ENCODE measurements at regions not wholly inside any gene's neighbourhood (a gene's known extent, or its start where the extent isn't known, plus 50 kb on each side); places are given as distances from the start of the nearest gene placed in this dataset.

- Histone ChIP-seq H3K27me3 (no peaks in the 10 kb centered on the region), H3K4me1 (ENCODE audit: control insufficient read depth in 1 of 2, insufficient read depth in 1 of 2, low read depth in 1 of 2, low read length in 1 of 2) (peaks cover 8 to 19% of the 10 kb centered on the region in 2 experiments), H3K9me3 (no peaks in the 10 kb centered on the region), H3K27ac (no peak overlapping the region), H3K4me3 (ENCODE audit: low read depth in 1 of 2, low read length in 1 of 2) (no peak overlapping the region), H3K36me3 (no peaks in the 10 kb centered on the region)
- TF ChIP-seq CTCF (IDR thresholded peaks at IDR 0.05), result no peak
These were observed 154.6 kb downstream of the SEC14L1 start for GRCh38 chr17:77295241-77295853.

- peaks cover 8 to 17% of the 10 kb centered on the region in 2 experiments for H3K4me1 ChIP-seq (ENCODE audit: control insufficient read depth in 1 of 2, insufficient read depth in 1 of 2, low read depth in 1 of 2, low read length in 1 of 2)
- no peak for TF ChIP-seq CTCF (IDR thresholded peaks at IDR 0.05)
- no peaks in the 10 kb centered on the region for H3K9me3 ChIP-seq
- H3K27me3 ChIP-seq, result no peaks in the 10 kb centered on the region
- no peaks in the 10 kb centered on the region for H3K36me3 ChIP-seq
- H3K27ac ChIP-seq, result no peak overlapping the region
- no peak overlapping the region for H3K4me3 ChIP-seq (ENCODE audit: low read depth in 1 of 2, low read length in 1 of 2)
These were observed 156.1 kb downstream of the SEC14L1 start for GRCh38 chr17:77296769-77297409.

- Histone ChIP-seq H3K27me3 (no peaks in the 10 kb centered on the region), H3K9me3 (no peaks in the 10 kb centered on the region), H3K27ac (no peak overlapping the region), H3K4me1 (ENCODE audit: control insufficient read depth in 1 of 2, insufficient read depth in 1 of 2, low read depth in 1 of 2, low read length in 1 of 2) (peaks cover 8 to 16% of the 10 kb centered on the region in 2 experiments), H3K4me3 (ENCODE audit: low read depth in 1 of 2, low read length in 1 of 2) (no peak overlapping the region), H3K36me3 (no peaks in the 10 kb centered on the region)
- no peak for TF ChIP-seq CTCF (IDR thresholded peaks at IDR 0.05)
These were observed 157.2 kb downstream of the SEC14L1 start for GRCh38 chr17:77297693-77298666.

GRCh38 chr17:77298811-77299210 is 158.0 kb downstream of the SEC14L1 start:
- Histone ChIP-seq H3K27ac (no peak overlapping the region), H3K27me3 (no peaks in the 10 kb centered on the region), H3K4me1 (ENCODE audit: control insufficient read depth in 1 of 2, insufficient read depth in 1 of 2, low read depth in 1 of 2, low read length in 1 of 2) (peaks cover 8 to 16% of the 10 kb centered on the region in 2 experiments), H3K9me3 (no peaks in the 10 kb centered on the region), H3K36me3 (no peaks in the 10 kb centered on the region), H3K4me3 (ENCODE audit: low read depth in 1 of 2, low read length in 1 of 2) (no peak overlapping the region)
- TF ChIP-seq CTCF (IDR thresholded peaks at IDR 0.05), result no peak

GRCh38 chr17:77299256-77300015 is 158.7 kb downstream of the SEC14L1 start:
- no peak overlapping the region for H3K4me3 ChIP-seq (ENCODE audit: low read depth in 1 of 2, low read length in 1 of 2)
- no peaks in the 10 kb centered on the region for H3K36me3 ChIP-seq
- H3K4me1 ChIP-seq (ENCODE audit: control insufficient read depth in 1 of 2, insufficient read depth in 1 of 2, low read depth in 1 of 2, low read length in 1 of 2), result peaks cover 8 to 16% of the 10 kb centered on the region in 2 experiments
- no peaks in the 10 kb centered on the region for H3K9me3 ChIP-seq
- H3K27ac ChIP-seq, result no peak overlapping the region
- H3K27me3 ChIP-seq, result no peaks in the 10 kb centered on the region
- TF ChIP-seq CTCF (IDR thresholded peaks at IDR 0.05), result no peak

All from neutrophil (primary cell).